GM23338 (cell line): ENCODE measurements at regions not wholly inside any gene's neighbourhood (a gene's known extent, or its start where the extent isn't known, plus 50 kb on each side); places are given as distances from the start of the nearest gene placed in this dataset.

Source experiments
- ATAC-seq: fragments of 200-7000 bp; cut with Tn5 transposase; 3 replicates; pipeline ENCODE4 v1.9.1; 2020
- DNase-seq: peaks from one replicate; pipeline ENCODE4 v3.0.0-alpha.2; 2015; ENCODE audit warnings: low spot score
- H2AFZ ChIP-seq: fragments of 200-600 bp; sonication (generic); 2 replicates; pipeline ENCODE4 v1.8.0; 2016; ENCODE audit warnings: antibody characterized with exemption, mild to moderate bottlenecking, moderate library complexity
- H3F3A ChIP-seq: fragments of 200-600 bp; sonication (generic); replicated peaks from 2 replicates; pipeline ENCODE4 v1.8.0; 2017; ENCODE audit warnings: antibody characterized with exemption, mixed run types, low read depth
- H3K27ac ChIP-seq: fragments of 200-600 bp; sonication (generic); 2 replicates; pipeline ENCODE4 v1.6.1; 2016; ENCODE audit warnings: low read depth
- H3K27me3 ChIP-seq: fragments of 200-600 bp; sonication (generic); 2 replicates; pipeline ENCODE4 v1.8.0; 2016; ENCODE audit warnings: mild to moderate bottlenecking, mixed run types, moderate library complexity; ENCODE audit not compliant: insufficient read depth
- H3K36me3 ChIP-seq: fragments of 200-600 bp; sonication (generic); 2 replicates; pipeline ENCODE4 v1.8.0; 2016; ENCODE audit warnings: mild to moderate bottlenecking; ENCODE audit not compliant: insufficient read depth
- H3K4me1 ChIP-seq: fragments of 200-600 bp; sonication (generic); 2 replicates; pipeline ENCODE4 v1.8.0; 2016; ENCODE audit warnings: mild to moderate bottlenecking, moderate library complexity; ENCODE audit not compliant: insufficient read depth
- H3K4me2 ChIP-seq: fragments of 200-600 bp; sonication (generic); 2 replicates; pipeline ENCODE4 v1.7.1; 2017; ENCODE audit warnings: mixed run types
- H3K4me3 ChIP-seq: fragments of 200-600 bp; sonication (generic); 2 replicates; pipeline ENCODE4 v1.6.1; 2016; ENCODE audit warnings: mixed run types
- H3K79me2 ChIP-seq: fragments of 200-600 bp; sonication (generic); replicated peaks from 2 replicates; pipeline ENCODE4 v1.8.0; 2017; ENCODE audit warnings: mild to moderate bottlenecking; ENCODE audit not compliant: insufficient read depth
- H3K9me2 ChIP-seq: fragments of 200-600 bp; sonication (generic); 2 replicates; pipeline ENCODE4 v1.8.0; 2017; ENCODE audit not compliant: insufficient read depth
- H4K20me1 ChIP-seq: fragments of 200-600 bp; sonication (generic); replicated peaks from 2 replicates; pipeline ENCODE4 v1.8.0; 2017; ENCODE audit warnings: mild to moderate bottlenecking; ENCODE audit not compliant: insufficient read depth
- H3K27ac Mint-ChIP-seq: 2 replicates; pipeline ENCODE4 v1.8.0; 2020; ENCODE audit warnings: inconsistent platforms, mild to moderate bottlenecking, moderate library complexity, mixed read lengths
- H3K27me3 Mint-ChIP-seq: 3 replicates; pipeline ENCODE4 v1.8.0; 2022; ENCODE audit warnings: low read depth, mild to moderate bottlenecking, moderate library complexity, mixed read lengths, inconsistent platforms; ENCODE audit not compliant: insufficient read depth, poor library complexity
- H3K36me3 Mint-ChIP-seq: 3 replicates; pipeline ENCODE4 v1.8.0; 2021; ENCODE audit warnings: low read depth, mild to moderate bottlenecking, inconsistent platforms, moderate library complexity, mixed read lengths
- H3K4me1 Mint-ChIP-seq: 3 replicates; pipeline ENCODE4 v1.8.0; 2020; ENCODE audit warnings: mild to moderate bottlenecking, inconsistent platforms, mixed read lengths
- H3K4me3 Mint-ChIP-seq: 3 replicates; pipeline ENCODE4 v1.8.0; 2021; ENCODE audit warnings: moderate library complexity, mild to moderate bottlenecking, inconsistent platforms, mixed read lengths
- H3K9me3 Mint-ChIP-seq: 3 replicates; pipeline ENCODE4 v1.8.0; 2020; ENCODE audit warnings: moderate library complexity, mild to moderate bottlenecking, inconsistent platforms, mixed read lengths
- CREB1 ChIP-seq: fragments of 250-450 bp; sonication (Bioruptor Pico); IDR thresholded peaks from 2 replicates; pipeline ENCODE4 v1.5.0; 2020; ENCODE audit warnings: low read depth, mild to moderate bottlenecking, moderate library complexity
- EZH2 ChIP-seq: fragments of 200-600 bp; sonication (generic); IDR thresholded peaks from one replicate; pipeline ENCODE4 v1.8.0; 2017; ENCODE audit warnings: antibody characterized with exemption, mild to moderate bottlenecking, low read depth; ENCODE audit not compliant: unreplicated experiment
- EZH2phosphoT487 ChIP-seq: fragments of 200-600 bp; sonication (generic); IDR thresholded peaks from one replicate; pipeline ENCODE4 v1.8.1; 2018; ENCODE audit warnings: antibody characterized with exemption; ENCODE audit not compliant: unreplicated experiment
- JUNB ChIP-seq: IDR thresholded peaks from one replicate; pipeline ENCODE4 v1.6.1; 2016; ENCODE audit warnings: antibody characterized with exemption; ENCODE audit not compliant: unreplicated experiment
- NANOG ChIP-seq: IDR thresholded peaks from 2 replicates; pipeline ENCODE4 v1.6.1; 2016; ENCODE audit warnings: antibody characterized with exemption, borderline replicate concordance
- POLR2AphosphoS5 ChIP-seq: IDR thresholded peaks from 2 replicates; pipeline ENCODE4 v1.6.1; 2016; ENCODE audit warnings: antibody characterized with exemption, low read depth
- STAT1 ChIP-seq: IDR thresholded peaks from one replicate; pipeline ENCODE4 v1.6.1; 2016; ENCODE audit warnings: antibody characterized with exemption; ENCODE audit not compliant: unreplicated experiment
- ZNF114 ChIP-seq: fragments of 250-450 bp; sonication (Bioruptor Pico); IDR thresholded peaks from 2 replicates; pipeline ENCODE4 v1.5.0; 2020; ENCODE audit warnings: mild to moderate bottlenecking, moderate library complexity
- ZNF331 ChIP-seq: fragments of 250-450 bp; sonication (Bioruptor Pico); IDR thresholded peaks from 2 replicates; pipeline ENCODE4 v1.5.0; 2020; ENCODE audit warnings: low read depth, mild to moderate bottlenecking, moderate library complexity
- TF ChIP-seq, protein P1 (sequence below), 2 experiments: fragments of 200-600 bp in 1 of 2; sonication (generic) in 1 of 2; conservative IDR thresholded peaks; 2 replicates each; pipeline versions ENCODE4 v1.5.1 to v1.6.1; 2016 to 2017; ENCODE audit warnings: antibody characterized with exemption in 2 of 2, low read depth in 2 of 2, mild to moderate bottlenecking in 2 of 2, moderate library complexity in 1 of 2
- TF ChIP-seq, protein P2 (sequence below): IDR thresholded peaks from 2 replicates; pipeline ENCODE4 v1.6.1; 2016; ENCODE audit warnings: antibody characterized with exemption
- TF ChIP-seq, protein P3 (sequence below): fragments of 250-450 bp; sonication (Bioruptor Pico); IDR thresholded peaks from 2 replicates; pipeline ENCODE4 v1.5.0; 2020; ENCODE audit warnings: mild to moderate bottlenecking, moderate library complexity

DNA sequence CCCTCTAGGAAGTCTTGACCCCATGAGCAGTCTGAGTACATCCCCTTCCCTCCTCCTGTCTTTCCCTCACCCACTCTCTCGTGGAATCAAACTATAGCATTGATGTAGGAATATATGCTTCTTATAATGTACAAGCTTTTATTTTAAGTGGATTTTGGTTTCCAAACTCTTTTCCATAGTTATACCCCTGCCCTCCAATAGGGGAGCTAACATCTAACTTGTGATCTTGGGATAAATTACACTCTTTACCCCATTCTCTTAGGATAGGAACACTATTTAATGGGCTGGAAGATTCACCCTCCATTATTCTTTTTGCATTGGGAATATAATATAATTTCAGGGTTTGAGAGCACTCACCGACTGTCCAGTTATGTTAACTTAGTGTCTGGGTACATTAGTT is 465.9 kb downstream of the GATA3 start:
- H3K27ac Mint-ChIP-seq: no peak overlapping the region
- peaks cover 3% of the 10 kb centered on the region; the same call in 1 of the 3 replicates for H3K9me3 Mint-ChIP-seq
- no peak for ATAC-seq
- no peaks in the 10 kb centered on the region for H3K36me3 Mint-ChIP-seq
- no peak for TF ChIP-seq POLR2AphosphoS5
- TF ChIP-seq, protein P1, sequence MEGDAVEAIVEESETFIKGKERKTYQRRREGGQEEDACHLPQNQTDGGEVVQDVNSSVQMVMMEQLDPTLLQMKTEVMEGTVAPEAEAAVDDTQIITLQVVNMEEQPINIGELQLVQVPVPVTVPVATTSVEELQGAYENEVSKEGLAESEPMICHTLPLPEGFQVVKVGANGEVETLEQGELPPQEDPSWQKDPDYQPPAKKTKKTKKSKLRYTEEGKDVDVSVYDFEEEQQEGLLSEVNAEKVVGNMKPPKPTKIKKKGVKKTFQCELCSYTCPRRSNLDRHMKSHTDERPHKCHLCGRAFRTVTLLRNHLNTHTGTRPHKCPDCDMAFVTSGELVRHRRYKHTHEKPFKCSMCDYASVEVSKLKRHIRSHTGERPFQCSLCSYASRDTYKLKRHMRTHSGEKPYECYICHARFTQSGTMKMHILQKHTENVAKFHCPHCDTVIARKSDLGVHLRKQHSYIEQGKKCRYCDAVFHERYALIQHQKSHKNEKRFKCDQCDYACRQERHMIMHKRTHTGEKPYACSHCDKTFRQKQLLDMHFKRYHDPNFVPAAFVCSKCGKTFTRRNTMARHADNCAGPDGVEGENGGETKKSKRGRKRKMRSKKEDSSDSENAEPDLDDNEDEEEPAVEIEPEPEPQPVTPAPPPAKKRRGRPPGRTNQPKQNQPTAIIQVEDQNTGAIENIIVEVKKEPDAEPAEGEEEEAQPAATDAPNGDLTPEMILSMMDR (conservative IDR thresholded peaks at IDR 0.05; ENCODE audit: low read depth in 2 of 2): peak in 1 of 2 experiments; percentile 67; a peak in 3 of 4 replicates
- H3K27me3 Mint-ChIP-seq: peaks cover 4% of the 10 kb centered on the region
- no peak overlapping the region for H3K4me3 ChIP-seq
- no peak overlapping the region for H3K4me2 ChIP-seq
- no peaks in the 10 kb centered on the region for H4K20me1 ChIP-seq
- no peak overlapping the region for H3K4me3 Mint-ChIP-seq
- no peaks in the 10 kb centered on the region for H3K27me3 ChIP-seq
- H3K79me2 ChIP-seq: no peaks in the 10 kb centered on the region
- no peak for DNase-seq
- no peak overlapping the region for H2AFZ ChIP-seq
- H3K4me1 ChIP-seq: peaks cover 21% of the 10 kb centered on the region
- H3K9me2 ChIP-seq: no peaks in the 10 kb centered on the region
- no peak overlapping the region for H3K27ac ChIP-seq
- H3K4me1 Mint-ChIP-seq: peaks cover 18% of the 10 kb centered on the region
- no peaks in the 10 kb centered on the region for H3K36me3 ChIP-seq
- no peaks in the 10 kb centered on the region for H3F3A ChIP-seq

DNA sequence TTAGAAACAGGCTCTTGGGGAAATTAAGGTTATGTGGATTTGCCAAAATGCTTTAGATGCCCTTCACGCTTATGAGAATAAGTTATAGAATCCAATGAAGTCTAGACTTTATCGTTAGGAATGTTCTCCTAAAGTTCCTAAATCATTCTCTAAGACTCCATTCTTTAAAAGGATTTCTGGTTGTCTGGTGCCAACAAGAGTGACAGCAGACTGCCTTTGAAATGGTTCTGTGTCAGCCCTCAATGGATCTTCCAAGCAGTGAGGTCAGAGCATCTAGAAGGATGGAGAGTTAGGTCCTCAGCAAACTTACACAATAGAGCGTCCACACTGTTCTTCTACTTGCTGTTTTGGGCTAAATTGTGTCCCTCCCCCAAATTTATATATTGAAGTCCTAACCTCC is 473.3 kb downstream of the GATA3 start:
- TF ChIP-seq, protein P1 (conservative IDR thresholded peaks at IDR 0.05; ENCODE audit: low read depth in 2 of 2): no peak
- TF ChIP-seq JUNB: no peak
- no peak for TF ChIP-seq NANOG
- TF ChIP-seq, protein P2, sequence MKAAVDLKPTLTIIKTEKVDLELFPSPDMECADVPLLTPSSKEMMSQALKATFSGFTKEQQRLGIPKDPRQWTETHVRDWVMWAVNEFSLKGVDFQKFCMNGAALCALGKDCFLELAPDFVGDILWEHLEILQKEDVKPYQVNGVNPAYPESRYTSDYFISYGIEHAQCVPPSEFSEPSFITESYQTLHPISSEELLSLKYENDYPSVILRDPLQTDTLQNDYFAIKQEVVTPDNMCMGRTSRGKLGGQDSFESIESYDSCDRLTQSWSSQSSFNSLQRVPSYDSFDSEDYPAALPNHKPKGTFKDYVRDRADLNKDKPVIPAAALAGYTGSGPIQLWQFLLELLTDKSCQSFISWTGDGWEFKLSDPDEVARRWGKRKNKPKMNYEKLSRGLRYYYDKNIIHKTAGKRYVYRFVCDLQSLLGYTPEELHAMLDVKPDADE: no peak
- TF ChIP-seq ZNF331 (CRISPR knock-in tag): no peak
- no peak for TF ChIP-seq EZH2
- no peak for TF ChIP-seq POLR2AphosphoS5
- no peak for TF ChIP-seq STAT1
- no peak for TF ChIP-seq CREB1
- no peak for TF ChIP-seq ZNF114 (CRISPR knock-in tag)
- TF ChIP-seq, protein P3, sequence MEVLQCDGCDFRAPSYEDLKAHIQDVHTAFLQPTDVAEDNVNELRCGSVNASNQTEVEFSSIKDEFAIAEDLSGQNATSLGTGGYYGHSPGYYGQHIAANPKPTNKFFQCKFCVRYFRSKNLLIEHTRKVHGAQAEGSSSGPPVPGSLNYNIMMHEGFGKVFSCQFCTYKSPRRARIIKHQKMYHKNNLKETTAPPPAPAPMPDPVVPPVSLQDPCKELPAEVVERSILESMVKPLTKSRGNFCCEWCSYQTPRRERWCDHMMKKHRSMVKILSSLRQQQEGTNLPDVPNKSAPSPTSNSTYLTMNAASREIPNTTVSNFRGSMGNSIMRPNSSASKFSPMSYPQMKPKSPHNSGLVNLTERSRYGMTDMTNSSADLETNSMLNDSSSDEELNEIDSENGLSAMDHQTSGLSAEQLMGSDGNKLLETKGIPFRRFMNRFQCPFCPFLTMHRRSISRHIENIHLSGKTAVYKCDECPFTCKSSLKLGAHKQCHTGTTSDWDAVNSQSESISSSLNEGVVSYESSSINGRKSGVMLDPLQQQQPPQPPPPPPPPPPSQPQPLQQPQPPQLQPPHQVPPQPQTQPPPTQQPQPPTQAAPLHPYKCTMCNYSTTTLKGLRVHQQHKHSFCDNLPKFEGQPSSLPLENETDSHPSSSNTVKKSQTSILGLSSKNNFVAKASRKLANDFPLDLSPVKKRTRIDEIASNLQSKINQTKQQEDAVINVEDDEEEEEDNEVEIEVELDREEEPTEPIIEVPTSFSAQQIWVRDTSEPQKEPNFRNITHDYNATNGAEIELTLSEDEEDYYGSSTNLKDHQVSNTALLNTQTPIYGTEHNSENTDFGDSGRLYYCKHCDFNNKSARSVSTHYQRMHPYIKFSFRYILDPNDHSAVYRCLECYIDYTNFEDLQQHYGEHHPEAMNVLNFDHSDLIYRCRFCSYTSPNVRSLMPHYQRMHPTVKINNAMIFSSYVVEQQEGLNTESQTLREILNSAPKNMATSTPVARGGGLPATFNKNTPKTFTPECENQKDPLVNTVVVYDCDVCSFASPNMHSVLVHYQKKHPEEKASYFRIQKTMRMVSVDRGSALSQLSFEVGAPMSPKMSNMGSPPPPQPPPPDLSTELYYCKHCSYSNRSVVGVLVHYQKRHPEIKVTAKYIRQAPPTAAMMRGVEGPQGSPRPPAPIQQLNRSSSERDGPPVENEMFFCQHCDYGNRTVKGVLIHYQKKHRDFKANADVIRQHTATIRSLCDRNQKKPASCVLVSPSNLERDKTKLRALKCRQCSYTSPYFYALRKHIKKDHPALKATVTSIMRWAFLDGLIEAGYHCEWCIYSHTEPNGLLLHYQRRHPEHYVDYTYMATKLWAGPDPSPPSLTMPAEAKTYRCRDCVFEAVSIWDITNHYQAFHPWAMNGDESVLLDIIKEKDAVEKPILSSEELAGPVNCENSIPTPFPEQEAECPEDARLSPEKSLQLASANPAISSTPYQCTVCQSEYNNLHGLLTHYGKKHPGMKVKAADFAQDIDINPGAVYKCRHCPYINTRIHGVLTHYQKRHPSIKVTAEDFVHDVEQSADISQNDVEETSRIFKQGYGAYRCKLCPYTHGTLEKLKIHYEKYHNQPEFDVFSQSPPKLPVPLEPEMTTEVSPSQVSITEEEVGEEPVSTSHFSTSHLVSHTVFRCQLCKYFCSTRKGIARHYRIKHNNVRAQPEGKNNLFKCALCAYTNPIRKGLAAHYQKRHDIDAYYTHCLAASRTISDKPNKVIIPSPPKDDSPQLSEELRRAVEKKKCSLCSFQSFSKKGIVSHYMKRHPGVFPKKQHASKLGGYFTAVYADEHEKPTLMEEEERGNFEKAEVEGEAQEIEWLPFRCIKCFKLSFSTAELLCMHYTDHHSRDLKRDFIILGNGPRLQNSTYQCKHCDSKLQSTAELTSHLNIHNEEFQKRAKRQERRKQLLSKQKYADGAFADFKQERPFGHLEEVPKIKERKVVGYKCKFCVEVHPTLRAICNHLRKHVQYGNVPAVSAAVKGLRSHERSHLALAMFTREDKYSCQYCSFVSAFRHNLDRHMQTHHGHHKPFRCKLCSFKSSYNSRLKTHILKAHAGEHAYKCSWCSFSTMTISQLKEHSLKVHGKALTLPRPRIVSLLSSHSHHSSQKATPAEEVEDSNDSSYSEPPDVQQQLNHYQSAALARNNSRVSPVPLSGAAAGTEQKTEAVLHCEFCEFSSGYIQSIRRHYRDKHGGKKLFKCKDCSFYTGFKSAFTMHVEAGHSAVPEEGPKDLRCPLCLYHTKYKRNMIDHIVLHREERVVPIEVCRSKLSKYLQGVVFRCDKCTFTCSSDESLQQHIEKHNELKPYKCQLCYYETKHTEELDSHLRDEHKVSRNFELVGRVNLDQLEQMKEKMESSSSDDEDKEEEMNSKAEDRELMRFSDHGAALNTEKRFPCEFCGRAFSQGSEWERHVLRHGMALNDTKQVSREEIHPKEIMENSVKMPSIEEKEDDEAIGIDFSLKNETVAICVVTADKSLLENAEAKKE (CRISPR knock-in tag): no peak
- TF ChIP-seq EZH2phosphoT487: no peak
- Histone ChIP-seq H3K4me1 (no peaks in the 10 kb centered on the region), H3K79me2 (no peaks in the 10 kb centered on the region), H3K9me2 (no peaks in the 10 kb centered on the region), H3K27ac (no peak overlapping the region), H4K20me1 (no peaks in the 10 kb centered on the region), H3K36me3 (no peaks in the 10 kb centered on the region), H3F3A (no peaks in the 10 kb centered on the region), H2AFZ (no peak overlapping the region), H3K4me3 (no peak overlapping the region), H3K27me3 (no peaks in the 10 kb centered on the region), H3K4me2 (no peak overlapping the region)
- no peaks in the 10 kb centered on the region for H3K36me3 Mint-ChIP-seq
- peaks cover 3% of the 10 kb centered on the region; the same call in 1 of the 3 replicates for H3K9me3 Mint-ChIP-seq
- H3K4me1 Mint-ChIP-seq: no peaks in the 10 kb centered on the region
- ATAC-seq: no peak
- H3K4me3 Mint-ChIP-seq: no peak overlapping the region
- peaks cover 4% of the 10 kb centered on the region for H3K27me3 Mint-ChIP-seq
- no peak for DNase-seq
- H3K27ac Mint-ChIP-seq: no peak overlapping the region
